HL-60 (cell line): ENCODE measurements at regions not wholly inside any gene's neighbourhood (a gene's known extent, or its start where the extent isn't known, plus 50 kb on each side); places are given as distances from the start of the nearest gene placed in this dataset.
"Not testable (repeated sequence)": the region's sequence is repeated elsewhere in the genome, so short reads cannot be mapped to it uniquely, and the experiment has no call there.

Experiments
- DNase-seq, 2 experiments: peaks; one replicate each; pipeline ENCODE4 v3.0.0-alpha.2; 2010 to 2020; ENCODE audit warnings: low read depth in 1 of 2, low spot score in 1 of 2
- H3K27ac ChIP-seq: fragments of 250-450 bp; sonication (Bioruptor Pico); replicated peaks from 2 replicates; pipeline ENCODE4 v1.5.1; 2020; ENCODE audit warnings: mild to moderate bottlenecking, moderate library complexity
- H3K27me3 ChIP-seq: fragments of 250-450 bp; sonication (Bioruptor Pico); 2 replicates; pipeline ENCODE4 v1.5.1; 2021; ENCODE audit warnings: mild to moderate bottlenecking, moderate library complexity; ENCODE audit not compliant: insufficient read depth, poor library complexity, severe bottlenecking
- H3K4me3 ChIP-seq: replicated peaks from 2 replicates; pipeline ENCODE4 v1.5.1; 2011; ENCODE audit warnings: mild to moderate bottlenecking, control low read depth, low read length; ENCODE audit not compliant: insufficient read depth
- CTCF ChIP-seq: IDR thresholded peaks from one replicate; pipeline ENCODE4 v1.5.1; 2011; ENCODE audit warnings: low read length, control low read depth, inconsistent platforms; ENCODE audit not compliant: insufficient read depth
- GABPA ChIP-seq: IDR thresholded peaks from 2 replicates; pipeline ENCODE4 v1.6.1; 2012; ENCODE audit warnings: low read depth
- POLR2AphosphoS5 ChIP-seq: IDR thresholded peaks from 2 replicates; pipeline ENCODE4 v1.6.1; 2012; ENCODE audit warnings: low read depth
- REST ChIP-seq: IDR thresholded peaks from 2 replicates; pipeline ENCODE4 v1.6.1; 2012; ENCODE audit warnings: low read depth; ENCODE audit not compliant: insufficient replicate concordance
- SPI1 ChIP-seq: IDR thresholded peaks from 2 replicates; pipeline ENCODE4 v1.6.1; 2012; ENCODE audit warnings: low read depth, mild to moderate bottlenecking, borderline replicate concordance

- TF ChIP-seq POLR2AphosphoS5 = no peak
- no peak for TF ChIP-seq CTCF
- H3K27ac ChIP-seq = no peak overlapping the region
Measured at GRCh38 chr1:30520476-30520875, 202.9 kb downstream of the MATN1 start.

DNA sequence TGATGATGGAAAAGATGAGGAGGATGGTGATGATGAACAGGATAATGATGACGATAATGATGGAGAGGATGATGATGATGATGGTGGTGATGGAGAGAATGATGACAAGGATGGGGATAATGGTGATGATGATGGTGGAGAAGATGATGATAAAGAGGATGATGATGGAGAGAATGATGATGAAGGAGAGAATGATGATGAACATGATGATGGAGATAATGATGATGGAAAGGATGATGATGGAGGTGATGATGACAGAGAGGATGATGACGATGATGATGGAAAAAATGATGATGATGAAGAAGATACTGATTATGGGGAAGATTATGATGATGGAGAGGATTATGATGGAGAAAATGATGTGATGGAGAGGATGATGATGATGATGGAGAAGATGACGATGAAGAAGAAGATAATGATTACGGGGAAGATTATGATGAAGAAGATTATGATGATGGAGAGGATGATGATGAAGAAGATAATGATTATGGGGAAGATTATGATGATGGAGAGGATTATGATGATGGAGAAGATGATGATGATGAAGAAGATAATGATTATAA lies 204.1 kb downstream of the MATN1 start:
- TF ChIP-seq REST (no peak), SPI1 (no peak), CTCF (no peak), POLR2AphosphoS5 (no peak), GABPA (no peak)
- no peak for DNase-seq
- Histone ChIP-seq H3K27ac (no peak overlapping the region), H3K4me3 (no peak overlapping the region), H3K27me3 (no peaks in the 10 kb centered on the region)

More at GRCh38 chr1:30520476-30520875, 202.9 kb downstream of the MATN1 start:
- Histone ChIP-seq H3K4me3 (no peak overlapping the region), H3K27me3 (no peaks in the 10 kb centered on the region)
- no peak for DNase-seq

- H3K4me3 ChIP-seq = no peak overlapping the region
- TF ChIP-seq REST (no peak), GABPA (no peak), POLR2AphosphoS5 (no peak), CTCF (no peak), SPI1 (no peak)
- no peak for DNase-seq
- no peaks in the 10 kb centered on the region for H3K27me3 ChIP-seq
- no peak overlapping the region for H3K27ac ChIP-seq
Measured at GRCh38 chr1:30518696-30519095, 204.7 kb downstream of the MATN1 start.

DNA sequence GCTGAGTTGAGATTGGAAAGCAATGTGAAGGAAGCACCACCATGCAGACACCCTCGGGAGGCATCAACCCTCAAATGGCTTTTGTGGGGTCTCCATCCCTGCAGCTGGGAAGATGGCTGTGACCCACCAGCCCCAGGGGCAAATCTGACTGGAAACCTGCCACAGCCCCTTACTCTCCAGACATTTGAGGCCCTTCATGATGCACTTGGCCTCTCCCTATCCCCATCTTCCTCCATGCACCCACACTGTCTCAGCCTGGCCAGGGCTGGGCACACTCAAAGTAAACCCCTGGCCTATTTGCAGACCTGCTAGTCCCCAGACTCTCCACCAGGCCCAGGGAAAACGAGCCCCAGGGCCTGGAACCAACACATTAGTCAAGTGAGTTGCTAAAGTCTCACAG lies 205.2 kb downstream of the MATN1 start:
- Histone ChIP-seq H3K27me3 (no peaks in the 10 kb centered on the region), H3K27ac (no peak overlapping the region), H3K4me3 (no peak overlapping the region)
- TF ChIP-seq CTCF = no peak
- TF ChIP-seq SPI1 = no peak
- no peak for TF ChIP-seq GABPA
- DNase-seq = no peak

- not testable (repeated sequence) for H3K4me3 ChIP-seq, H3K27ac ChIP-seq, H3K27me3 ChIP-seq, DNase-seq
Measured at GRCh38 chr1:30517666-30518065, 205.7 kb downstream of the MATN1 start.

- not testable (repeated sequence) for DNase-seq, H3K4me3 ChIP-seq, H3K27me3 ChIP-seq, H3K27ac ChIP-seq
Measured at GRCh38 chr1:30517241-30517640, 206.1 kb downstream of the MATN1 start.
